ENCODE measurements at regions not wholly inside any gene's neighbourhood (a gene's known extent, or its start where the extent isn't known, plus 50 kb on each side); places are given as distances from the start of the nearest gene placed in this dataset.

DNA sequence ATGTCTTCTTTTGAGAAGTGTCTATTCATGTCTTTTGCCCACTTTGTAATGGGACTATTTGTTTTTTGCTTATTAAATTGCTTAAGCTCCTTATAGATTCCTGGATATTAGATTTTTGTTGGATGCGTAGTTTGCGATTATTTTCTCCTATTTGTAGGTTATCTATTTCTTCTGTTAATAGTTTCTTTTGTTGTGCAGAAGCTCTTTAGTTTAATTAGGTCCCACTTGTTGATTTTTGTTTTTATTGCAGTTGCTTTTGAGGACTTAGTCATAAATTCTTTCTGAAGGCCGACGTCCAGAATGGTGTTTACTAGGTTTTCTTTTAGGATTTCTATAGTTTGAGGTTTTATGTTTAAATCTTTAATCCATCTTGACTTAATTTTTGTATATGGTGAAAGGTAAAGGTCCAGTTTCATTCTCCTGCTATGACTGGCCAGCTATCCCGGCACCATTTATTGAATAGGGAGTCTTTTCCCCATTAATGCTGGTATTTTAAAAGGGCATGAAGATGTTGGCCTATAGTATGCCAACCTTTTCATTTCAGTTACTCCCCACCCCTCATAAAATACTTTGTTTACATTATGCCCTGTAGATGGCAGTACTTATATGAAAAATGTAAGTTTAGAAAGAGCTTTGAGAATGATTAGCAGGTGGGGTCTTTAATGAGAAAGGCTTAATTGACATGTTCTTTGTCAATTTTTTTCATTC is 62.9 kb upstream of the PSMA6 start:
- SMC1A ChIA-PET (ENCODE audit: uncharacterized antibody, unreplicated experiment), result interaction anchor here (0.6 to 13.1 kb wide), 28 partner anchors 10 to 458 kb away, joined by 3 to 145 read pairs (median 6); partner anchors contain the start of genes NFKBIA and PSMA6
- in situ Hi-C loops (cut with MboI) (no loop called here), intact Hi-C loops (cut with micrococcal nuclease; ENCODE audit: unreplicated experiment) (loop anchor here (2.0 to 5.0 kb wide), 5 partner anchors 58 to 458 kb away; partner anchors contain the start of gene NFKBIA)
- H3K9ac ChIP-seq (ENCODE audit: control insufficient read depth, insufficient read depth, low read length), result no peak overlapping the region
- no peaks in the 10 kb centered on the region for H3K9me3 ChIP-seq (replicated peaks; ENCODE audit: control insufficient read depth, insufficient read depth, low read length)
- no peak overlapping the region for H2AFZ ChIP-seq (ENCODE audit: control insufficient read depth, low read depth, low read length)
- POLR2A ChIA-PET, result interaction anchor here (0.6 to 1.1 kb wide), 3 partner anchors 12 to 182 kb away, joined by 3 to 4 read pairs (median 3); no protein-coding TSS in a partner anchor
- no peaks in the 10 kb centered on the region for H4K20me1 ChIP-seq (ENCODE audit: control insufficient read depth, insufficient read depth)
- CTCF ChIA-PET, result interaction anchor here (0.7 to 13.2 kb wide), 46 partner anchors 8 to 501 kb away, joined by 3 to 438 read pairs (median 5); partner anchors contain the start of genes NFKBIA and PSMA6
- RAD21 ChIA-PET (ENCODE audit: unreplicated experiment), result interaction anchor here (0.8 to 5.4 kb wide), 18 partner anchors 14 to 191 kb away, joined by 3 to 74 read pairs (median 6); partner anchors contain the start of genes NFKBIA and PSMA6
- no peak overlapping the region for H3K4me2 ChIP-seq (ENCODE audit: control insufficient read depth, insufficient read depth)
- peaks cover 5% of the 10 kb centered on the region; the same call in 1 of the 2 replicates for H3K4me1 ChIP-seq (ENCODE audit: control insufficient read depth, insufficient read depth, low read length)
- H3K27me3 ChIP-seq (replicated peaks in 1 of 2; ENCODE audit: control insufficient read depth in 2 of 2, insufficient read depth in 2 of 2, low read length in 1 of 2), result no peaks in the 10 kb centered on the region
- no peaks in the 10 kb centered on the region for H3K79me2 ChIP-seq (ENCODE audit: control insufficient read depth, insufficient read depth, low read length)
- no peak overlapping the region for H3K4me3 ChIP-seq
- no peak for DNase-seq (ENCODE audit: low read depth, low spot score)
- H3K27ac ChIP-seq (ENCODE audit: control insufficient read depth, insufficient read depth), result no peak overlapping the region
- ATAC-seq, result peak; percentile 79
- WGBS (ENCODE audit: insufficient coverage, insufficient replicate concordance, low lambda C conversion rate, missing lambda C conversion rate), result 96% methylated on average over 5 of the region's 5 CpGs
- TF ChIP-seq, protein P1, sequence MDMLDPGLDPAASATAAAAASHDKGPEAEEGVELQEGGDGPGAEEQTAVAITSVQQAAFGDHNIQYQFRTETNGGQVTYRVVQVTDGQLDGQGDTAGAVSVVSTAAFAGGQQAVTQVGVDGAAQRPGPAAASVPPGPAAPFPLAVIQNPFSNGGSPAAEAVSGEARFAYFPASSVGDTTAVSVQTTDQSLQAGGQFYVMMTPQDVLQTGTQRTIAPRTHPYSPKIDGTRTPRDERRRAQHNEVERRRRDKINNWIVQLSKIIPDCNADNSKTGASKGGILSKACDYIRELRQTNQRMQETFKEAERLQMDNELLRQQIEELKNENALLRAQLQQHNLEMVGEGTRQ (IDR thresholded peaks at IDR 0.05; ENCODE audit: borderline replicate concordance, low read depth, low read length), result no peak
- TF ChIP-seq, protein P2, sequence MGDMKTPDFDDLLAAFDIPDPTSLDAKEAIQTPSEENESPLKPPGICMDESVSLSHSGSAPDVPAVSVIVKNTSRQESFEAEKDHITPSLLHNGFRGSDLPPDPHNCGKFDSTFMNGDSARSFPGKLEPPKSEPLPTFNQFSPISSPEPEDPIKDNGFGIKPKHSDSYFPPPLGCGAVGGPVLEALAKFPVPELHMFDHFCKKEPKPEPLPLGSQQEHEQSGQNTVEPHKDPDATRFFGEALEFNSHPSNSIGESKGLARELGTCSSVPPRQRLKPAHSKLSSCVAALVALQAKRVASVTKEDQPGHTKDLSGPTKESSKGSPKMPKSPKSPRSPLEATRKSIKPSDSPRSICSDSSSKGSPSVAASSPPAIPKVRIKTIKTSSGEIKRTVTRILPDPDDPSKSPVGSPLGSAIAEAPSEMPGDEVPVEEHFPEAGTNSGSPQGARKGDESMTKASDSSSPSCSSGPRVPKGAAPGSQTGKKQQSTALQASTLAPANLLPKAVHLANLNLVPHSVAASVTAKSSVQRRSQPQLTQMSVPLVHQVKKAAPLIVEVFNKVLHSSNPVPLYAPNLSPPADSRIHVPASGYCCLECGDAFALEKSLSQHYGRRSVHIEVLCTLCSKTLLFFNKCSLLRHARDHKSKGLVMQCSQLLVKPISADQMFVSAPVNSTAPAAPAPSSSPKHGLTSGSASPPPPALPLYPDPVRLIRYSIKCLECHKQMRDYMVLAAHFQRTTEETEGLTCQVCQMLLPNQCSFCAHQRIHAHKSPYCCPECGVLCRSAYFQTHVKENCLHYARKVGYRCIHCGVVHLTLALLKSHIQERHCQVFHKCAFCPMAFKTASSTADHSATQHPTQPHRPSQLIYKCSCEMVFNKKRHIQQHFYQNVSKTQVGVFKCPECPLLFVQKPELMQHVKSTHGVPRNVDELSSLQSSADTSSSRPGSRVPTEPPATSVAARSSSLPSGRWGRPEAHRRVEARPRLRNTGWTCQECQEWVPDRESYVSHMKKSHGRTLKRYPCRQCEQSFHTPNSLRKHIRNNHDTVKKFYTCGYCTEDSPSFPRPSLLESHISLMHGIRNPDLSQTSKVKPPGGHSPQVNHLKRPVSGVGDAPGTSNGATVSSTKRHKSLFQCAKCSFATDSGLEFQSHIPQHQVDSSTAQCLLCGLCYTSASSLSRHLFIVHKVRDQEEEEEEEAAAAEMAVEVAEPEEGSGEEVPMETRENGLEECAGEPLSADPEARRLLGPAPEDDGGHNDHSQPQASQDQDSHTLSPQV (IDR thresholded peaks at IDR 0.05), result no peak
- TF ChIP-seq, protein P3, sequence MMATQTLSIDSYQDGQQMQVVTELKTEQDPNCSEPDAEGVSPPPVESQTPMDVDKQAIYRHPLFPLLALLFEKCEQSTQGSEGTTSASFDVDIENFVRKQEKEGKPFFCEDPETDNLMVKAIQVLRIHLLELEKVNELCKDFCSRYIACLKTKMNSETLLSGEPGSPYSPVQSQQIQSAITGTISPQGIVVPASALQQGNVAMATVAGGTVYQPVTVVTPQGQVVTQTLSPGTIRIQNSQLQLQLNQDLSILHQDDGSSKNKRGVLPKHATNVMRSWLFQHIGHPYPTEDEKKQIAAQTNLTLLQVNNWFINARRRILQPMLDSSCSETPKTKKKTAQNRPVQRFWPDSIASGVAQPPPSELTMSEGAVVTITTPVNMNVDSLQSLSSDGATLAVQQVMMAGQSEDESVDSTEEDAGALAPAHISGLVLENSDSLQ (IDR thresholded peaks at IDR 0.05), result peak; percentile 43
- TF ChIP-seq, protein P4, sequence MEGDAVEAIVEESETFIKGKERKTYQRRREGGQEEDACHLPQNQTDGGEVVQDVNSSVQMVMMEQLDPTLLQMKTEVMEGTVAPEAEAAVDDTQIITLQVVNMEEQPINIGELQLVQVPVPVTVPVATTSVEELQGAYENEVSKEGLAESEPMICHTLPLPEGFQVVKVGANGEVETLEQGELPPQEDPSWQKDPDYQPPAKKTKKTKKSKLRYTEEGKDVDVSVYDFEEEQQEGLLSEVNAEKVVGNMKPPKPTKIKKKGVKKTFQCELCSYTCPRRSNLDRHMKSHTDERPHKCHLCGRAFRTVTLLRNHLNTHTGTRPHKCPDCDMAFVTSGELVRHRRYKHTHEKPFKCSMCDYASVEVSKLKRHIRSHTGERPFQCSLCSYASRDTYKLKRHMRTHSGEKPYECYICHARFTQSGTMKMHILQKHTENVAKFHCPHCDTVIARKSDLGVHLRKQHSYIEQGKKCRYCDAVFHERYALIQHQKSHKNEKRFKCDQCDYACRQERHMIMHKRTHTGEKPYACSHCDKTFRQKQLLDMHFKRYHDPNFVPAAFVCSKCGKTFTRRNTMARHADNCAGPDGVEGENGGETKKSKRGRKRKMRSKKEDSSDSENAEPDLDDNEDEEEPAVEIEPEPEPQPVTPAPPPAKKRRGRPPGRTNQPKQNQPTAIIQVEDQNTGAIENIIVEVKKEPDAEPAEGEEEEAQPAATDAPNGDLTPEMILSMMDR (IDR thresholded peaks at IDR 0.05 in 2 of 3, conservative IDR thresholded peaks at IDR 0.05 in 1 of 3; ENCODE audit: control insufficient read depth in 2 of 3, extremely low read depth in 1 of 3, insufficient read depth in 1 of 3, low read depth in 3 of 3, low read length in 3 of 3), result peak; percentile 33 to 47 (median 40); a peak in 5 of 6 replicates
- TF ChIP-seq SMC3 (IDR thresholded peaks at IDR 0.05; ENCODE audit: borderline replicate concordance, low read length), result peak; percentile 53; the same call in 1 of the 2 replicates
- no peak for TF ChIP-seq DPF2 (IDR thresholded peaks at IDR 0.05)
- no peak for TF ChIP-seq PAX5 (IDR thresholded peaks at IDR 0.05; ENCODE audit: borderline replicate concordance, low read depth, low read length)
- no peak for TF ChIP-seq PAX8 (IDR thresholded peaks at IDR 0.05)
- no peak for TF ChIP-seq YY1 (IDR thresholded peaks at IDR 0.05; ENCODE audit: low read depth, low read length)
- TF ChIP-seq RAD21 (IDR thresholded peaks at IDR 0.05; ENCODE audit: insufficient read depth, low read depth, low read length), result peak; percentile 65
- H3K36me3 ChIP-seq (ENCODE audit: control insufficient read depth in 2 of 2, insufficient read depth in 2 of 2, low read length in 1 of 2), result no peaks in the 10 kb centered on the region; a peak in 1 of 4 replicates
- FAIRE-seq, result no peak
- BruUV-seq (replicated peaks), result no TSS peak

Measured in GM12878 (cell line).